SK-N-SH treated with all-trans-retinoic acid at 6 μM for 48 hours (cell line): ENCODE measurements at regions not wholly inside any gene's neighbourhood (a gene's known extent, or its start where the extent isn't known, plus 50 kb on each side); places are given as distances from the start of the nearest gene placed in this dataset.

ENCODE experiments used
- ATAC-seq: fragments of 200-7000 bp; cut with Tn5 transposase; 3 replicates; pipeline ENCODE4 v1.9.1; 2020; ENCODE audit warnings: mild to moderate bottlenecking, moderate library complexity
- ARNTL ChIP-seq: fragments of 450-650 bp; formaldehyde crosslinking; IDR thresholded peaks from 2 replicates; pipeline ENCODE4 v1.5.0; 2020; ENCODE audit warnings: low read depth, mild to moderate bottlenecking, moderate library complexity, borderline replicate concordance
- BACH2 ChIP-seq: fragments of 250-450 bp; sonication (Bioruptor Pico); IDR thresholded peaks from 2 replicates; pipeline ENCODE4 v1.9.0; 2021; ENCODE audit warnings: mild to moderate bottlenecking, borderline replicate concordance
- CREB5 ChIP-seq: fragments of 250-450 bp; sonication (Bioruptor Pico); IDR thresholded peaks from 2 replicates; pipeline ENCODE4 v1.5.1; 2020; ENCODE audit warnings: low read depth, mild to moderate bottlenecking, moderate library complexity
- CSDC2 ChIP-seq: fragments of 250-450 bp; sonication (Bioruptor Pico); IDR thresholded peaks from 2 replicates; pipeline ENCODE4 v1.5.0; 2020; ENCODE audit warnings: mild to moderate bottlenecking, moderate library complexity
- ESRRG ChIP-seq: fragments of 250-450 bp; sonication (Bioruptor Pico); IDR thresholded peaks from 2 replicates; pipeline ENCODE4 v1.6.1; 2021; ENCODE audit warnings: mild to moderate bottlenecking
- GLIS3 ChIP-seq: fragments of 250-450 bp; sonication (Bioruptor Pico); IDR thresholded peaks from 2 replicates; pipeline ENCODE4 v1.5.0; 2020; ENCODE audit warnings: mild to moderate bottlenecking, moderate library complexity
- ISL1 ChIP-seq: fragments of 250-450 bp; sonication (Bioruptor Pico); IDR thresholded peaks from 2 replicates; pipeline ENCODE4 v2.1.2; 2022; ENCODE audit warnings: mild to moderate bottlenecking, moderate library complexity
- OSR1 ChIP-seq: fragments of 250-450 bp; sonication (Bioruptor Pico); IDR thresholded peaks from 2 replicates; pipeline ENCODE4 v1.8.0; 2022; ENCODE audit warnings: moderate library complexity, mild to moderate bottlenecking, inconsistent platforms
- POU6F1 ChIP-seq: fragments of 250-450 bp; sonication (Bioruptor Pico); IDR thresholded peaks from 2 replicates; pipeline ENCODE4 v1.8.0; 2021; ENCODE audit warnings: low read depth, mild to moderate bottlenecking, moderate library complexity, borderline replicate concordance
- PPARA ChIP-seq: fragments of 250-450 bp; sonication (Bioruptor Pico); IDR thresholded peaks from 2 replicates; pipeline ENCODE4 v1.5.0; 2020; ENCODE audit warnings: mild to moderate bottlenecking, borderline replicate concordance
- RARB ChIP-seq: fragments of 250-450 bp; sonication (Bioruptor Pico); IDR thresholded peaks from 2 replicates; pipeline ENCODE4 v1.8.0; 2021; ENCODE audit warnings: mild to moderate bottlenecking, moderate library complexity
- SNAI2 ChIP-seq: fragments of 250-450 bp; sonication (Bioruptor Pico); IDR thresholded peaks from 2 replicates; pipeline ENCODE4 v1.5.0; 2020; ENCODE audit warnings: mild to moderate bottlenecking, moderate library complexity
- TCF4 ChIP-seq: fragments of 250-450 bp; sonication (Bioruptor Pico); IDR thresholded peaks from 2 replicates; pipeline ENCODE4 v1.8.0; 2021; ENCODE audit warnings: mild to moderate bottlenecking, moderate library complexity, borderline replicate concordance
- TOX ChIP-seq: fragments of 250-450 bp; sonication (Bioruptor Pico); IDR thresholded peaks from 2 replicates; pipeline ENCODE4 v1.8.0; 2021; ENCODE audit warnings: mild to moderate bottlenecking, moderate library complexity, borderline replicate concordance
- ZC3H10 ChIP-seq: fragments of 250-450 bp; sonication (Bioruptor Pico); IDR thresholded peaks from 2 replicates; pipeline ENCODE4 v1.5.1; 2021; ENCODE audit warnings: mild to moderate bottlenecking, moderate library complexity
- ZFP30 ChIP-seq: fragments of 450-650 bp; formaldehyde crosslinking; IDR thresholded peaks from 2 replicates; pipeline ENCODE4 v1.5.0; 2022; ENCODE audit warnings: mild to moderate bottlenecking, moderate library complexity
- ZNF565 ChIP-seq: fragments of 450-650 bp; formaldehyde crosslinking; conservative IDR thresholded peaks from 2 replicates; pipeline ENCODE4 v1.5.0; 2020; ENCODE audit warnings: low read depth, mild to moderate bottlenecking, moderate library complexity
- ZNF70 ChIP-seq: fragments of 450-650 bp; formaldehyde crosslinking; IDR thresholded peaks from 2 replicates; pipeline ENCODE4 v1.5.0; 2020; ENCODE audit warnings: mild to moderate bottlenecking, moderate library complexity
- ZNF8 ChIP-seq: fragments of 450-650 bp; formaldehyde crosslinking; IDR thresholded peaks from 2 replicates; pipeline ENCODE4 v1.5.0; 2020; ENCODE audit warnings: mild to moderate bottlenecking, moderate library complexity
- TF ChIP-seq, protein P1 (sequence below): fragments of 250-450 bp; sonication (Bioruptor Pico); IDR thresholded peaks from 2 replicates; pipeline ENCODE4 v1.5.0; 2020; ENCODE audit warnings: mild to moderate bottlenecking, moderate library complexity
- TF ChIP-seq, protein P2 (sequence below): fragments of 250-450 bp; sonication (Bioruptor Pico); IDR thresholded peaks from 2 replicates; pipeline ENCODE4 v1.8.0; 2020; ENCODE audit warnings: mild to moderate bottlenecking, moderate library complexity, borderline replicate concordance
- TF ChIP-seq, protein P3 (sequence below): fragments of 250-450 bp; sonication (Bioruptor Pico); IDR thresholded peaks from 2 replicates; pipeline ENCODE4 v1.5.1; 2021; ENCODE audit warnings: mild to moderate bottlenecking, moderate library complexity

DNA sequence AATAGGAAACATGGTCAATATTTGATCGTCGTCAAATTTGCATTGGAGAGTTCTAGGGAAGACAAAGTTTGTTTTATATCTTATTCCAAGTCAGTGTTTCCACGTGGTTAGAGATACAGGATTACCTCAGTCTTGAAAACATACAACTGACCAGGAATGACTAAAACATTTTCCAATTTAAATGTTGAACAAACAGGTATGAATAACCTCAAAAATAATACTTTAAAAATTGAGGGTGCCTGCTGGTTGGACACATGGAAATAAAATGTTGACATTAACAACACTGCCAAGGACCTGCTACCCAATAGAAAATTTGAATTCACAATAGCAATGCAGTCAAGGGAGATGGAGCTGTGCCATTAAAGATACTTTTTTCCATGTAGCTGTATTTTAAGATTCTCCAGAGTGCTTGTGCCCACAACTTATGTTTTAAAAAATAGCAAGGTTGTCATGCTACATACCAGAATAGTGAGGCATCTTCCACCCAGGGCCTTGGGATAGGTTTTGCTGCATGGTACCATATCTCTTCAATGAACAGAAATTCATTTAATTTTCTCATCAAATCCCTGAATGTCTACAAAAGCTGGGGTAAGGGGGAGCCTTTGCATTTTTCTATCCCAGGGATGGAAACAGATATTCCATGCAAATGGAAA, 260.8 kb downstream of the EFNB2 start:
- peak; percentile 58 for ATAC-seq
- TF ChIP-seq, protein P1, sequence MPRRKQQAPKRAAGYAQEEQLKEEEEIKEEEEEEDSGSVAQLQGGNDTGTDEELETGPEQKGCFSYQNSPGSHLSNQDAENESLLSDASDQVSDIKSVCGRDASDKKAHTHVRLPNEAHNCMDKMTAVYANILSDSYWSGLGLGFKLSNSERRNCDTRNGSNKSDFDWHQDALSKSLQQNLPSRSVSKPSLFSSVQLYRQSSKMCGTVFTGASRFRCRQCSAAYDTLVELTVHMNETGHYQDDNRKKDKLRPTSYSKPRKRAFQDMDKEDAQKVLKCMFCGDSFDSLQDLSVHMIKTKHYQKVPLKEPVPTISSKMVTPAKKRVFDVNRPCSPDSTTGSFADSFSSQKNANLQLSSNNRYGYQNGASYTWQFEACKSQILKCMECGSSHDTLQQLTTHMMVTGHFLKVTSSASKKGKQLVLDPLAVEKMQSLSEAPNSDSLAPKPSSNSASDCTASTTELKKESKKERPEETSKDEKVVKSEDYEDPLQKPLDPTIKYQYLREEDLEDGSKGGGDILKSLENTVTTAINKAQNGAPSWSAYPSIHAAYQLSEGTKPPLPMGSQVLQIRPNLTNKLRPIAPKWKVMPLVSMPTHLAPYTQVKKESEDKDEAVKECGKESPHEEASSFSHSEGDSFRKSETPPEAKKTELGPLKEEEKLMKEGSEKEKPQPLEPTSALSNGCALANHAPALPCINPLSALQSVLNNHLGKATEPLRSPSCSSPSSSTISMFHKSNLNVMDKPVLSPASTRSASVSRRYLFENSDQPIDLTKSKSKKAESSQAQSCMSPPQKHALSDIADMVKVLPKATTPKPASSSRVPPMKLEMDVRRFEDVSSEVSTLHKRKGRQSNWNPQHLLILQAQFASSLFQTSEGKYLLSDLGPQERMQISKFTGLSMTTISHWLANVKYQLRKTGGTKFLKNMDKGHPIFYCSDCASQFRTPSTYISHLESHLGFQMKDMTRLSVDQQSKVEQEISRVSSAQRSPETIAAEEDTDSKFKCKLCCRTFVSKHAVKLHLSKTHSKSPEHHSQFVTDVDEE (CRISPR knock-in tag) = no peak
- TF ChIP-seq ARNTL = no peak
- no peak for TF ChIP-seq ISL1 (CRISPR knock-in tag)
- no peak for TF ChIP-seq RARB
- no peak for TF ChIP-seq POU6F1 (CRISPR knock-in tag)
- no peak for TF ChIP-seq ZNF70 (CRISPR knock-in tag)
- TF ChIP-seq GLIS3 (CRISPR knock-in tag) = no peak
- TF ChIP-seq ZNF565 (CRISPR knock-in tag) = no peak
- TF ChIP-seq ZNF8 (CRISPR knock-in tag) = no peak
- no peak for TF ChIP-seq CSDC2
- no peak for TF ChIP-seq SNAI2 (CRISPR knock-in tag)
- TF ChIP-seq CREB5 (CRISPR knock-in tag) = no peak
- TF ChIP-seq, protein P2, sequence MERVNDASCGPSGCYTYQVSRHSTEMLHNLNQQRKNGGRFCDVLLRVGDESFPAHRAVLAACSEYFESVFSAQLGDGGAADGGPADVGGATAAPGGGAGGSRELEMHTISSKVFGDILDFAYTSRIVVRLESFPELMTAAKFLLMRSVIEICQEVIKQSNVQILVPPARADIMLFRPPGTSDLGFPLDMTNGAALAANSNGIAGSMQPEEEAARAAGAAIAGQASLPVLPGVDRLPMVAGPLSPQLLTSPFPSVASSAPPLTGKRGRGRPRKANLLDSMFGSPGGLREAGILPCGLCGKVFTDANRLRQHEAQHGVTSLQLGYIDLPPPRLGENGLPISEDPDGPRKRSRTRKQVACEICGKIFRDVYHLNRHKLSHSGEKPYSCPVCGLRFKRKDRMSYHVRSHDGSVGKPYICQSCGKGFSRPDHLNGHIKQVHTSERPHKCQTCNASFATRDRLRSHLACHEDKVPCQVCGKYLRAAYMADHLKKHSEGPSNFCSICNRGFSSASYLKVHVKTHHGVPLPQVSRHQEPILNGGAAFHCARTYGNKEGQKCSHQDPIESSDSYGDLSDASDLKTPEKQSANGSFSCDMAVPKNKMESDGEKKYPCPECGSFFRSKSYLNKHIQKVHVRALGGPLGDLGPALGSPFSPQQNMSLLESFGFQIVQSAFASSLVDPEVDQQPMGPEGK (CRISPR knock-in tag) = no peak
- TF ChIP-seq, protein P3, sequence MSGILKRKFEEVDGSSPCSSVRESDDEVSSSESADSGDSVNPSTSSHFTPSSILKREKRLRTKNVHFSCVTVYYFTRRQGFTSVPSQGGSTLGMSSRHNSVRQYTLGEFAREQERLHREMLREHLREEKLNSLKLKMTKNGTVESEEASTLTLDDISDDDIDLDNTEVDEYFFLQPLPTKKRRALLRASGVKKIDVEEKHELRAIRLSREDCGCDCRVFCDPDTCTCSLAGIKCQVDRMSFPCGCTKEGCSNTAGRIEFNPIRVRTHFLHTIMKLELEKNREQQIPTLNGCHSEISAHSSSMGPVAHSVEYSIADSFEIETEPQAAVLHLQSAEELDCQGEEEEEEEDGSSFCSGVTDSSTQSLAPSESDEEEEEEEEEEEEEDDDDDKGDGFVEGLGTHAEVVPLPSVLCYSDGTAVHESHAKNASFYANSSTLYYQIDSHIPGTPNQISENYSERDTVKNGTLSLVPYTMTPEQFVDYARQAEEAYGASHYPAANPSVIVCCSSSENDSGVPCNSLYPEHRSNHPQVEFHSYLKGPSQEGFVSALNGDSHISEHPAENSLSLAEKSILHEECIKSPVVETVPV (CRISPR knock-in tag) = no peak
- TF ChIP-seq TOX = no peak
- TF ChIP-seq ZC3H10 (CRISPR knock-in tag) = no peak
- TF ChIP-seq PPARA (CRISPR knock-in tag) = no peak
- no peak for TF ChIP-seq ESRRG
- no peak for TF ChIP-seq ZFP30 (CRISPR knock-in tag)

- ATAC-seq = no peak
Observed at GRCh38 chr13:106263801-106264200, 271.7 kb downstream of the EFNB2 start.

More at GRCh38 chr13:106263801-106264200, 271.7 kb downstream of the EFNB2 start:
- TF ChIP-seq TCF4 (CRISPR knock-in tag) = no peak
- no peak for TF ChIP-seq POU6F1 (CRISPR knock-in tag)
- no peak for TF ChIP-seq BACH2 (CRISPR knock-in tag)
- TF ChIP-seq OSR1 (CRISPR knock-in tag) = no peak
- TF ChIP-seq, protein P2 (CRISPR knock-in tag) = no peak
- TF ChIP-seq CREB5 (CRISPR knock-in tag) = no peak
- TF ChIP-seq, protein P1 (CRISPR knock-in tag) = no peak
- TF ChIP-seq ZNF70 (CRISPR knock-in tag) = no peak
- no peak for TF ChIP-seq ZFP30 (CRISPR knock-in tag)
- TF ChIP-seq TOX = no peak
- no peak for TF ChIP-seq ZC3H10 (CRISPR knock-in tag)
